ENCODE measurements at regions not wholly inside any gene's neighbourhood (a gene's known extent, or its start where the extent isn't known, plus 50 kb on each side); places are given as distances from the start of the nearest gene placed in this dataset.

- Histone ChIP-seq H3K9me3 (ENCODE audit: insufficient read depth, low read length, severe bottlenecking) (no peaks in the 10 kb centered on the region), H3K79me2 (ENCODE audit: insufficient read depth, low read length) (no peaks in the 10 kb centered on the region), H3K27ac (ENCODE audit: low read length) (no peak overlapping the region), H3K4me3 (ENCODE audit: low read depth in 1 of 2, low read length in 2 of 2) (no peak overlapping the region), H3K27me3 (ENCODE audit: insufficient read depth, low read length, poor library complexity) (peaks cover 14% of the 10 kb centered on the region), H3K4me2 (ENCODE audit: insufficient read depth, low read length) (no peak overlapping the region), H4K20me1 (ENCODE audit: insufficient read depth, low read length) (no peaks in the 10 kb centered on the region), H3K4me1 (ENCODE audit: insufficient read depth, low read length) (no peaks in the 10 kb centered on the region), H3K36me3 (ENCODE audit: insufficient read depth, low read length) (no peaks in the 10 kb centered on the region), H2AFZ (ENCODE audit: low read depth, low read length) (no peak overlapping the region), H3K9ac (ENCODE audit: low read depth, low read length) (no peak overlapping the region)
- ATAC-seq (ENCODE audit: insufficient read depth, low read depth) (no peak), DNase-seq (no peak)
- TF ChIP-seq EZH2 (IDR thresholded peaks at IDR 0.05; ENCODE audit: borderline replicate concordance, low read depth, low read length, severe bottlenecking): no peak
- TF ChIP-seq CTCF (IDR thresholded peaks at IDR 0.05; ENCODE audit: borderline replicate concordance, extremely low read depth, low read length, poor library complexity, severe bottlenecking): no peak
Observed at GRCh38 chr7:22633286-22633953, 93.6 kb upstream of the IL6 start.

GRCh38 chr7:22632674-22633073 lies 94.3 kb upstream of the IL6 start:
- H3K4me1 ChIP-seq (ENCODE audit: insufficient read depth, low read length): no peaks in the 10 kb centered on the region
- TF ChIP-seq EZH2 (IDR thresholded peaks at IDR 0.05; ENCODE audit: borderline replicate concordance, low read depth, low read length, severe bottlenecking) (no peak), CTCF (IDR thresholded peaks at IDR 0.05; ENCODE audit: borderline replicate concordance, extremely low read depth, low read length, poor library complexity, severe bottlenecking) (no peak)
- no peaks in the 10 kb centered on the region for H3K9me3 ChIP-seq (ENCODE audit: insufficient read depth, low read length, severe bottlenecking)
- no peak overlapping the region for H3K9ac ChIP-seq (ENCODE audit: low read depth, low read length)
- no peak overlapping the region for H3K27ac ChIP-seq (ENCODE audit: low read length)
- H3K4me3 ChIP-seq (ENCODE audit: low read depth in 1 of 2, low read length in 2 of 2): no peak overlapping the region
- no peak for ATAC-seq (ENCODE audit: insufficient read depth, low read depth)
- peaks cover 14% of the 10 kb centered on the region for H3K27me3 ChIP-seq (ENCODE audit: insufficient read depth, low read length, poor library complexity)
- no peak for DNase-seq
- no peaks in the 10 kb centered on the region for H3K36me3 ChIP-seq (ENCODE audit: insufficient read depth, low read length)
- no peak overlapping the region for H2AFZ ChIP-seq (ENCODE audit: low read depth, low read length)
- no peaks in the 10 kb centered on the region for H3K79me2 ChIP-seq (ENCODE audit: insufficient read depth, low read length)
- H3K4me2 ChIP-seq (ENCODE audit: insufficient read depth, low read length): no peak overlapping the region
- no peaks in the 10 kb centered on the region for H4K20me1 ChIP-seq (ENCODE audit: insufficient read depth, low read length)

- Histone ChIP-seq H4K20me1 (ENCODE audit: insufficient read depth, low read length) (no peaks in the 10 kb centered on the region), H3K4me2 (ENCODE audit: insufficient read depth, low read length) (no peak overlapping the region), H3K9me3 (ENCODE audit: insufficient read depth, low read length, severe bottlenecking) (no peaks in the 10 kb centered on the region), H3K79me2 (ENCODE audit: insufficient read depth, low read length) (no peaks in the 10 kb centered on the region), H3K27me3 (ENCODE audit: insufficient read depth, low read length, poor library complexity) (peaks cover 14% of the 10 kb centered on the region), H3K27ac (ENCODE audit: low read length) (no peak overlapping the region), H2AFZ (ENCODE audit: low read depth, low read length) (no peak overlapping the region), H3K9ac (ENCODE audit: low read depth, low read length) (no peak overlapping the region), H3K4me1 (ENCODE audit: insufficient read depth, low read length) (no peaks in the 10 kb centered on the region), H3K4me3 (ENCODE audit: low read depth in 1 of 2, low read length in 2 of 2) (no peak overlapping the region), H3K36me3 (ENCODE audit: insufficient read depth, low read length) (no peaks in the 10 kb centered on the region)
- no peak for ATAC-seq (ENCODE audit: insufficient read depth, low read depth)
- no peak for DNase-seq
- TF ChIP-seq EZH2 (IDR thresholded peaks at IDR 0.05; ENCODE audit: borderline replicate concordance, low read depth, low read length, severe bottlenecking) (no peak), CTCF (IDR thresholded peaks at IDR 0.05; ENCODE audit: borderline replicate concordance, extremely low read depth, low read length, poor library complexity, severe bottlenecking) (no peak)
Observed at GRCh38 chr7:22631730-22632129, 95.3 kb upstream of the IL6 start.

Data from DND-41 (cell line).